HepG2 (cell line): ENCODE measurements at regions not wholly inside any gene's neighbourhood (a gene's known extent, or its start where the extent isn't known, plus 50 kb on each side); places are given as distances from the start of the nearest gene placed in this dataset.

Experiments used
- ATAC-seq: fragments of 200-7000 bp; cut with Tn5 transposase; 3 replicates; pipeline ENCODE4 v1.9.1; 2020; ENCODE audit warnings: mild to moderate bottlenecking, moderate library complexity
- BruUV-seq: library from RNA; stranded (reverse); fragments of 400-500 nt; replicated peaks from 2 replicates; lab custom pipeline; 2021; lab: Mats Ljungman, UMichigan
- CTCF ChIA-PET: fragments of 300-600 bp; formaldehyde crosslinking; extraction: SDS; loops from one replicate; lab custom pipeline; 2021; ENCODE audit warnings: low total read pairs, inconsistent platforms, low intra/inter-chr PET ratio; lab: Yijun Ruan, JAX
- POLR2A ChIA-PET: fragments of 350-600 bp; sonication (Branson Sonifier 250); formaldehyde crosslinking; loops from one replicate; lab custom pipeline; 2020; ENCODE audit warnings: antibody characterized with exemption, inconsistent platforms; lab: Yijun Ruan, JAX
- DNase-seq: peaks from one replicate; pipeline ENCODE4 v3.0.0-alpha.2; 2015; ENCODE audit warnings: low spot score
- FAIRE-seq: peaks from 3 replicates; lab custom pipeline; 2011; peaks lifted over from hg19 to GRCh38; lab: Jason Lieb, UNC
- H2AFZ ChIP-seq: one replicate; pipeline ENCODE4 v1.6.1; 2011; ENCODE audit warnings: low read length, inconsistent platforms
- H3K27ac ChIP-seq: fragments of 300-600 bp; 3 replicates; pipeline ENCODE4 v1.8.0; 2011; ENCODE audit warnings: mixed run types, mild to moderate bottlenecking, mixed read lengths, low read length, inconsistent platforms; ENCODE audit not compliant: insufficient read depth; ENCODE audit errors: extremely low read length
- H3K27me3 ChIP-seq, 2 experiments: fragments of 200-600 bp in 1 of 2; 2 replicates in 1 of 2; 3 replicates in 1 of 2; pipeline versions ENCODE4 v1.6.0 to v1.8.0; 2011; ENCODE audit warnings: low read length in 2 of 2, mild to moderate bottlenecking in 2 of 2, moderate library complexity in 2 of 2, inconsistent platforms in 1 of 2; ENCODE audit not compliant: insufficient read depth in 2 of 2, control insufficient read depth in 1 of 2
- H3K36me3 ChIP-seq, 2 experiments: fragments of 200-600 bp in 1 of 2; replicated peaks in 1 of 2; 2 replicates in 1 of 2; 3 replicates in 1 of 2; pipeline versions ENCODE4 v1.5.1 to v1.8.0; 2011; ENCODE audit warnings: low read length in 2 of 2, inconsistent platforms in 1 of 2; ENCODE audit not compliant: insufficient read depth in 2 of 2, control insufficient read depth in 1 of 2
- H3K4me1 ChIP-seq: 2 replicates; pipeline ENCODE4 v1.5.1; 2012; ENCODE audit warnings: low read length, inconsistent platforms; ENCODE audit not compliant: insufficient read depth
- H3K4me2 ChIP-seq: 2 replicates; pipeline ENCODE4 v1.6.0; 2011; ENCODE audit warnings: low read depth, low read length, inconsistent platforms
- H3K4me3 ChIP-seq, 3 experiments: fragments of 200-600 bp in 1 of 3; sonication (generic), shearing (Covaris generic) in 1 of 3; replicated peaks in 1 of 3; 2 replicates each; pipeline ENCODE4 v1.5.1; 2011 to 2016; ENCODE audit warnings: low read length in 3 of 3, inconsistent platforms in 2 of 3, low read depth in 2 of 3, mild to moderate bottlenecking in 2 of 3, control low read depth in 1 of 3, mixed read lengths in 1 of 3; ENCODE audit not compliant: insufficient read depth in 1 of 3
- H3K79me2 ChIP-seq: one replicate; pipeline ENCODE4 v1.6.1; 2011; ENCODE audit warnings: low read length, inconsistent platforms; ENCODE audit not compliant: insufficient read depth
- H3K9ac ChIP-seq: 2 replicates; pipeline ENCODE4 v1.6.0; 2011; ENCODE audit warnings: mild to moderate bottlenecking, low read depth, low read length, inconsistent platforms; ENCODE audit not compliant: insufficient read depth
- H3K9me3 ChIP-seq: 2 replicates; pipeline ENCODE4 v1.5.1; 2012; ENCODE audit warnings: mild to moderate bottlenecking, low read length
- H4K20me1 ChIP-seq: 2 replicates; pipeline ENCODE4 v1.6.0; 2011; ENCODE audit warnings: inconsistent platforms, mild to moderate bottlenecking, low read length, moderate library complexity; ENCODE audit not compliant: insufficient read depth
- HDAC2 ChIP-seq: sonication (generic); formaldehyde crosslinking; IDR thresholded peaks from 2 replicates; pipeline ENCODE4 v1.4.0; 2020; ENCODE audit warnings: missing genetic modification reagents
- TERF1 ChIP-seq: sonication (generic); formaldehyde crosslinking; IDR thresholded peaks from 2 replicates; pipeline ENCODE4 v1.8.0; 2022; ENCODE audit warnings: mild to moderate bottlenecking, missing genetic modification reagents, moderate library complexity
- TRAFD1 ChIP-seq: sonication (generic); formaldehyde crosslinking; IDR thresholded peaks from 2 replicates; pipeline ENCODE4 v1.5.1; 2020; ENCODE audit warnings: missing genetic modification reagents, mild to moderate bottlenecking, borderline replicate concordance
- ZBTB3 ChIP-seq: sonication (generic); formaldehyde crosslinking; IDR thresholded peaks from 2 replicates; pipeline ENCODE4 v1.4.0; 2020; ENCODE audit warnings: low read depth, mild to moderate bottlenecking, moderate library complexity, missing genetic modification reagents, borderline replicate concordance
- ZNF44 ChIP-seq: sonication (generic); formaldehyde crosslinking; IDR thresholded peaks from 2 replicates; pipeline ENCODE4 v1.5.1; 2020; ENCODE audit warnings: mild to moderate bottlenecking, missing genetic modification reagents
- ZNF512B ChIP-seq: sonication (generic); formaldehyde crosslinking; IDR thresholded peaks from 2 replicates; pipeline ENCODE4 v1.5.1; 2020; ENCODE audit warnings: missing genetic modification reagents, mild to moderate bottlenecking, borderline replicate concordance
- ZNF564 ChIP-seq: sonication (generic); formaldehyde crosslinking; IDR thresholded peaks from 2 replicates; pipeline ENCODE4 v1.8.1; 2023; ENCODE audit warnings: mild to moderate bottlenecking, missing genetic modification reagents
- ZNF598 ChIP-seq: sonication (generic); formaldehyde crosslinking; IDR thresholded peaks from 2 replicates; pipeline ENCODE4 v1.5.1; 2020; ENCODE audit warnings: mild to moderate bottlenecking, missing genetic modification reagents, borderline replicate concordance
- WGBS: methylation state at CpG from one replicate; pipeline ENCODE4 v1.1.6; 2017; ENCODE audit warnings: low lambda C conversion rate; 5-methylcytosine and 5-hydroxymethylcytosine counted together
- in situ Hi-C: cut with HindIII; loops from 2 replicates; pipeline ENCODE4 v1.10.0; 2017; ENCODE audit warnings: low pct_unique_long_range_greater_than_20kb; ENCODE audit not compliant: extremely low pct_ligation_motif_present
- intact Hi-C: fragments of 100-400 bp; cut with micrococcal nuclease; formaldehyde crosslinking; loops from one replicate; pipeline ENCODE4 v1.10.0; 2022; ENCODE audit not compliant: unreplicated experiment

GRCh38 chr2:52474091-52474490 is 1293.5 kb upstream of the CHAC2 start:
- BruUV-seq: no TSS peak
- Histone ChIP-seq H3K9ac (no peak overlapping the region), H3K27ac (no peak overlapping the region), H3K4me1 (no peaks in the 10 kb centered on the region), H4K20me1 (no peaks in the 10 kb centered on the region), H3K79me2 (no peaks in the 10 kb centered on the region), H3K27me3 (no peaks in the 10 kb centered on the region), H3K9me3 (peaks cover 70% of the 10 kb centered on the region), H3K36me3 (no peaks in the 10 kb centered on the region), H2AFZ (no peak overlapping the region), H3K4me2 (no peak overlapping the region), H3K4me3 (no peak overlapping the region)
- intact Hi-C loops: no loop called here
- CTCF ChIA-PET: no interaction called here
- 0% methylated on average over 1 of the region's 1 CpG for WGBS
- POLR2A ChIA-PET: no interaction called here
- no peak for ATAC-seq
- TF ChIP-seq ZNF564 (CRISPR knock-in tag) (no peak), TRAFD1 (CRISPR knock-in tag) (no peak), HDAC2 (no peak), ZNF44 (CRISPR knock-in tag) (no peak), TERF1 (CRISPR knock-in tag) (no peak), ZNF512B (CRISPR knock-in tag) (no peak), ZBTB3 (CRISPR knock-in tag) (no peak), ZNF598 (CRISPR knock-in tag) (no peak)
- in situ Hi-C loops: no loop called here
- no peak for FAIRE-seq
- no peak for DNase-seq
